ENCODE measurements at regions not wholly inside any gene's neighbourhood (a gene's known extent, or its start where the extent isn't known, plus 50 kb on each side); places are given as distances from the start of the nearest gene placed in this dataset.

GRCh38 chr9:108445431-108446071, 410.2 kb downstream of the ACTL7B start:
- H3K4ac ChIP-seq (ENCODE audit: low read depth, low read length), result no peak overlapping the region
- peaks cover 2% of the 10 kb centered on the region for H3K79me2 ChIP-seq (ENCODE audit: control insufficient read depth, insufficient read depth, low read length, poor library complexity)
- no peak overlapping the region for H2BK12ac ChIP-seq (ENCODE audit: low read length)
- no peak overlapping the region for H2BK5ac ChIP-seq (ENCODE audit: low read depth, low read length, poor library complexity)
- H2BK120ac ChIP-seq (ENCODE audit: insufficient read depth, low read length, poor library complexity), result no peak overlapping the region
- no peak overlapping the region for H4K8ac ChIP-seq (ENCODE audit: low read depth, low read length)
- no peak overlapping the region for H4K12ac ChIP-seq (ENCODE audit: low read depth, low read length)
- H3K27me3 ChIP-seq (ENCODE audit: insufficient read depth, low read length), result no peaks in the 10 kb centered on the region
- no peak overlapping the region for H3K4me3 ChIP-seq (ENCODE audit: low read depth, low read length)
- H3K79me1 ChIP-seq (ENCODE audit: low read length), result peaks cover 2% of the 10 kb centered on the region
- H3K4me1 ChIP-seq (ENCODE audit: control insufficient read depth in 1 of 2, insufficient read depth in 2 of 2, low read length in 2 of 2), result peaks cover 4% of the 10 kb centered on the region in 2 experiments
- H3K4me2 ChIP-seq (ENCODE audit: low read length), result no peak overlapping the region
- no peak overlapping the region for H4K91ac ChIP-seq (ENCODE audit: low read depth, low read length)
- no peaks in the 10 kb centered on the region for H3K36me3 ChIP-seq (ENCODE audit: control insufficient read depth in 1 of 2, insufficient read depth in 2 of 2, low read length in 2 of 2)
- H3K23ac ChIP-seq (ENCODE audit: low read length), result no peak overlapping the region
- no peak for DNase-seq
- H2AFZ ChIP-seq (ENCODE audit: insufficient read depth, low read length, poor library complexity), result no peak overlapping the region
- H2AK5ac ChIP-seq (ENCODE audit: low read length), result no peak overlapping the region
- H3K9me3 ChIP-seq (ENCODE audit: insufficient read depth, low read depth, low read length), result no peaks in the 10 kb centered on the region
- no peak overlapping the region for H3K14ac ChIP-seq (ENCODE audit: low read length)
- H3K27ac ChIP-seq (ENCODE audit: low read depth, low read length), result no peak overlapping the region
- no CpG with 5 or more reads among the region's 8 CpGs for WGBS (ENCODE audit: extremely low coverage, insufficient coverage, insufficient read length)
- no peak overlapping the region for H3K18ac ChIP-seq (ENCODE audit: low read length)
- peak overlapping the region; percentile 34 for H3K9ac ChIP-seq (ENCODE audit: low read length)

DNA sequence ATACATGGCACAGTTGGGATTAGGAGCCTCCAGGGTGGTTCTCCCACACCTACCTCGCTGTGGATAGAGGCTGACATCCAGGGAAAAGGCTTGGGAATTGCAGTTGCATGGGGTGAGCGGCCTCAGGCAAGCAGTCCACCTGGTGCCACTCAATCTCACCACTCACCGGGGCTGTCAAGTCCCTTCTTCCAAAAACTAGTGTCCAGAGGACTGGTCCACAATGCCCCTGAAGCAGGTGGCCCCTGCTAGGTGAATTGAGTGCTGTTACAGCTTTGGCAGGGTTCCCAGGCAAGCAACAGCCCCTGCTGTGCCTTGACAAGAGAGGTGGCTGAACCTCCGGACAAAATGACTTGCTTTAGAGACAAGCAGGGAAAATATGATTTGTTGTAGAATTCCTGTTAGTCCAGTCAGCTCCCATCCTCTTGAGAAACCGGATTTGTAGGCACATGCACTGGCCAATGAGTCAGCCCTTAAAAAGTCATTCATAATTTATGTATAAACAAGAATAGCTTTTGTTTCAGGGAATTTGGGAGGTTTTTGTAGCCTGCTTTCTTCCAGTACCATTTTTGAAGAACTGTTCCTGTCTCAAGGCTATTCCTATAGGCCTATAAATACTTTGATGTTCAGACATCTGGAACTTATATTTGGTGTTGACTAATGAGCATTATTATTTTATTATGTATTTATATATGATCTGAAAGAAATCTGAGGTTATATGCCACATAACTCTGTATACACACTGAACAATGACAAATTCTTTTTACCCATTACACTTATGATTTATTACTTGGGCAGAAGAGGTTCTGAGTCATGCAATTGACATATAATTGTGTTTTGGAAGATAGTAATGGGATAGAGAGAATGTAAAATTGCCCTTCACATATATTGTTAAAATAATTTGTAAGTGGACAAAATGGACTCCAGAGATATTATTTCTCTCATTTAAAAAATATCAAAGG, 411.1 kb downstream of the ACTL7B start:
- H3K4me2 ChIP-seq (ENCODE audit: low read length), result peak overlapping the region; percentile 29
- H3K79me1 ChIP-seq (ENCODE audit: low read length), result peaks cover 2% of the 10 kb centered on the region
- H4K12ac ChIP-seq (ENCODE audit: low read depth, low read length), result no peak overlapping the region
- peaks cover 2% of the 10 kb centered on the region for H3K79me2 ChIP-seq (ENCODE audit: control insufficient read depth, insufficient read depth, low read length, poor library complexity)
- peaks cover 4% of the 10 kb centered on the region in 2 experiments for H3K4me1 ChIP-seq (ENCODE audit: control insufficient read depth in 1 of 2, insufficient read depth in 2 of 2, low read length in 2 of 2)
- no peak overlapping the region for H4K8ac ChIP-seq (ENCODE audit: low read depth, low read length)
- H3K4ac ChIP-seq (ENCODE audit: low read depth, low read length), result no peak overlapping the region
- H2AK5ac ChIP-seq (ENCODE audit: low read length), result no peak overlapping the region
- H3K9me3 ChIP-seq (ENCODE audit: insufficient read depth, low read depth, low read length), result no peaks in the 10 kb centered on the region
- H3K4me3 ChIP-seq (ENCODE audit: low read depth, low read length), result no peak overlapping the region
- peak; percentile 77 to 87 for DNase-seq
- H3K36me3 ChIP-seq (ENCODE audit: control insufficient read depth in 1 of 2, insufficient read depth in 2 of 2, low read length in 2 of 2), result no peaks in the 10 kb centered on the region
- H3K23ac ChIP-seq (ENCODE audit: low read length), result no peak overlapping the region
- no peak overlapping the region for H3K18ac ChIP-seq (ENCODE audit: low read length)
- peak overlapping the region; percentile 89 for H2BK12ac ChIP-seq (ENCODE audit: low read length)
- no CpG with 5 or more reads among the region's 5 CpGs for WGBS (ENCODE audit: extremely low coverage, insufficient coverage, insufficient read length)
- H2BK120ac ChIP-seq (ENCODE audit: insufficient read depth, low read length, poor library complexity), result peak overlapping the region; percentile 80
- H2BK5ac ChIP-seq (ENCODE audit: low read depth, low read length, poor library complexity), result peak overlapping the region; percentile 21
- no peak overlapping the region for H4K91ac ChIP-seq (ENCODE audit: low read depth, low read length)
- no peak overlapping the region for H3K27ac ChIP-seq (ENCODE audit: low read depth, low read length)
- H3K14ac ChIP-seq (ENCODE audit: low read length), result no peak overlapping the region
- no peaks in the 10 kb centered on the region for H3K27me3 ChIP-seq (ENCODE audit: insufficient read depth, low read length)
- H2AFZ ChIP-seq (ENCODE audit: insufficient read depth, low read length, poor library complexity), result no peak overlapping the region
- H3K9ac ChIP-seq (ENCODE audit: low read length), result no peak overlapping the region

GRCh38 chr9:108443741-108444140, 412.0 kb downstream of the ACTL7B start:
- no peaks in the 10 kb centered on the region for H3K27me3 ChIP-seq (ENCODE audit: insufficient read depth, low read length)
- H3K14ac ChIP-seq (ENCODE audit: low read length), result no peak overlapping the region
- no peaks in the 10 kb centered on the region for H3K36me3 ChIP-seq (ENCODE audit: control insufficient read depth in 1 of 2, insufficient read depth in 2 of 2, low read length in 2 of 2)
- H3K18ac ChIP-seq (ENCODE audit: low read length), result no peak overlapping the region
- no peak overlapping the region for H3K4me2 ChIP-seq (ENCODE audit: low read length)
- DNase-seq, result peak in 1 of 2 donors; percentile 66
- no peak overlapping the region for H4K8ac ChIP-seq (ENCODE audit: low read depth, low read length)
- H3K23ac ChIP-seq (ENCODE audit: low read length), result no peak overlapping the region
- peaks cover 4% of the 10 kb centered on the region in 2 experiments for H3K4me1 ChIP-seq (ENCODE audit: control insufficient read depth in 1 of 2, insufficient read depth in 2 of 2, low read length in 2 of 2)
- H3K79me1 ChIP-seq (ENCODE audit: low read length), result peaks cover 2% of the 10 kb centered on the region
- H3K9ac ChIP-seq (ENCODE audit: low read length), result no peak overlapping the region
- H3K9me3 ChIP-seq (ENCODE audit: insufficient read depth, low read depth, low read length), result no peaks in the 10 kb centered on the region
- peaks cover 2% of the 10 kb centered on the region for H3K79me2 ChIP-seq (ENCODE audit: control insufficient read depth, insufficient read depth, low read length, poor library complexity)
- H3K27ac ChIP-seq (ENCODE audit: low read depth, low read length), result no peak overlapping the region
- H3K4me3 ChIP-seq (ENCODE audit: low read depth, low read length), result no peak overlapping the region
- H2BK5ac ChIP-seq (ENCODE audit: low read depth, low read length, poor library complexity), result no peak overlapping the region
- H4K12ac ChIP-seq (ENCODE audit: low read depth, low read length), result no peak overlapping the region
- H2BK120ac ChIP-seq (ENCODE audit: insufficient read depth, low read length, poor library complexity), result no peak overlapping the region
- no CpG with 5 or more reads among the region's 3 CpGs for WGBS (ENCODE audit: extremely low coverage, insufficient coverage, insufficient read length)
- H2BK12ac ChIP-seq (ENCODE audit: low read length), result no peak overlapping the region
- no peak overlapping the region for H3K4ac ChIP-seq (ENCODE audit: low read depth, low read length)
- H2AK5ac ChIP-seq (ENCODE audit: low read length), result no peak overlapping the region
- no peak overlapping the region for H4K91ac ChIP-seq (ENCODE audit: low read depth, low read length)
- no peak overlapping the region for H2AFZ ChIP-seq (ENCODE audit: insufficient read depth, low read length, poor library complexity)

DNA sequence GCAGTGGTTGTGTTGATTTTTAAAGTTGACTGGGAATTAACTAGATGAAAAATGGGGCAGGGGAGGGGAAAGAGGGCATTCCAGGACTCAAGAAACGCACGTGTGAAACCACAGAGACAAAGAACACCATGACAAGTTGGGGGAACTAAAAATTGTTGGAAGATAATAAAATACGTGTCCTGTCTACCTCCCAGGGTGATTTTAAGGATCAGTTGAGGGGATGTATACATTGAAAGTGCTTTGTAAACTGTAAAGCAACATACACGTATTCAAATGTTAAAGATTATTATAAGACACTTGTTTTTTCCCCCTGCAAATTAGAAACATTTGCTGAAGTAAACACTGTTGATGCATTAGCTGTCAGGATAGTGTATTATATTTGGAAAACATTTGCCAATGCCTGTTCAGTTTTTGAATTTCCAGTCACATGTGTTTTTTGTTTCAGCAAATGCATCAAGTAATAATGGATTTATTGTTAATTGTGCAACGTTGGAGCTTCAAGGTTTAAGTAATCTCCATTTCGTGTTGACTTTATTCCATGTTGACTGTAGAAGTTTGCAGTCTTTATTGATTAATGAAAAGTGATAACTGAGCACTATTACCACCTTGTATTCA, 412.7 kb downstream of the ACTL7B start:
- H4K91ac ChIP-seq (ENCODE audit: low read depth, low read length), result no peak overlapping the region
- H3K79me1 ChIP-seq (ENCODE audit: low read length), result peaks cover 2% of the 10 kb centered on the region
- H3K4me2 ChIP-seq (ENCODE audit: low read length), result no peak overlapping the region
- no peak overlapping the region for H2AFZ ChIP-seq (ENCODE audit: insufficient read depth, low read length, poor library complexity)
- no peak overlapping the region for H3K14ac ChIP-seq (ENCODE audit: low read length)
- no peaks in the 10 kb centered on the region for H3K36me3 ChIP-seq (ENCODE audit: control insufficient read depth in 1 of 2, insufficient read depth in 2 of 2, low read length in 2 of 2)
- no peak overlapping the region for H3K23ac ChIP-seq (ENCODE audit: low read length)
- no peak overlapping the region for H3K4ac ChIP-seq (ENCODE audit: low read depth, low read length)
- H3K27ac ChIP-seq (ENCODE audit: low read depth, low read length), result no peak overlapping the region
- no peak overlapping the region for H2BK12ac ChIP-seq (ENCODE audit: low read length)
- DNase-seq, result no peak
- no peak overlapping the region for H2AK5ac ChIP-seq (ENCODE audit: low read length)
- H4K12ac ChIP-seq (ENCODE audit: low read depth, low read length), result no peak overlapping the region
- no peaks in the 10 kb centered on the region for H3K27me3 ChIP-seq (ENCODE audit: insufficient read depth, low read length)
- H3K4me3 ChIP-seq (ENCODE audit: low read depth, low read length), result no peak overlapping the region
- WGBS (ENCODE audit: extremely low coverage, insufficient coverage, insufficient read length), result no CpG with 5 or more reads among the region's 6 CpGs
- peaks cover 4% of the 10 kb centered on the region in 2 experiments for H3K4me1 ChIP-seq (ENCODE audit: control insufficient read depth in 1 of 2, insufficient read depth in 2 of 2, low read length in 2 of 2)
- H2BK5ac ChIP-seq (ENCODE audit: low read depth, low read length, poor library complexity), result no peak overlapping the region
- H3K9ac ChIP-seq (ENCODE audit: low read length), result no peak overlapping the region
- no peak overlapping the region for H2BK120ac ChIP-seq (ENCODE audit: insufficient read depth, low read length, poor library complexity)
- no peak overlapping the region for H4K8ac ChIP-seq (ENCODE audit: low read depth, low read length)
- H3K18ac ChIP-seq (ENCODE audit: low read length), result no peak overlapping the region
- H3K9me3 ChIP-seq (ENCODE audit: insufficient read depth, low read depth, low read length), result no peaks in the 10 kb centered on the region
- H3K79me2 ChIP-seq (ENCODE audit: control insufficient read depth, insufficient read depth, low read length, poor library complexity), result peaks cover 2% of the 10 kb centered on the region
